ENCODE measurements at regions not wholly inside any gene's neighbourhood (a gene's known extent, or its start where the extent isn't known, plus 50 kb on each side); places are given as distances from the start of the nearest gene placed in this dataset.

DNA sequence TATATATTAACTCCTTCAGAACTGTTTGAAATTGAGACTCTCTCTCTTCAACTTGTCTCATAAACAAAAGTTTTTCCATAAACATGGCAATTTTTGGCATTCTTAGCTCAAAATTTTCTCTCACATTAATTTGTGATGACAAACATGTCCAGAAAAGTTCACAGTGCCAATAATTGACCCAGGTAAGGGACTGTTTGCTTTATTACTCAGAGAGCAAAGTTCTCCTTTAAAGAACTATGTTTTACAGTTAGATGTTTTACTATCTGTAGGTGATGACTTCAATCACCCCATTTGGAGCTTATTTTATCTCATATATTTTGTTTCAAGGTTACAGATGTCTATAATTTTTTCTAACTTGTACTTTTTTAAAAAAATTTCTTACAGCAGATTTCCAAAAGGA lies 855.6 kb downstream of the SLC16A7 start:
- Histone ChIP-seq H3K4me3 (ENCODE audit: control insufficient read depth in 2 of 3, extremely low read depth in 1 of 3, insufficient read depth in 2 of 3, low read depth in 1 of 3, low read length in 3 of 3) (no peak overlapping the region), H3K9me3 (ENCODE audit: control insufficient read depth, low read depth, low read length) (no peaks in the 10 kb centered on the region), H3K27ac (ENCODE audit: control insufficient read depth, insufficient read depth, low read length) (no peak overlapping the region), H2AFZ (ENCODE audit: control insufficient read depth, low read length) (no peak overlapping the region), H4K20me1 (ENCODE audit: control insufficient read depth, extremely low read depth, insufficient read depth, low read length) (no peaks in the 10 kb centered on the region), H3K27me3 (ENCODE audit: control insufficient read depth, extremely low read depth, insufficient read depth, low read length) (no peaks in the 10 kb centered on the region), H3K4me2 (ENCODE audit: control insufficient read depth, extremely low read depth, insufficient read depth, low read depth, low read length) (no peak overlapping the region), H3K9ac (ENCODE audit: control insufficient read depth, extremely low read depth, insufficient read depth, low read length) (no peak overlapping the region), H3K79me2 (ENCODE audit: control insufficient read depth, insufficient read depth, low read length) (no peaks in the 10 kb centered on the region), H3K36me3 (ENCODE audit: control insufficient read depth in 2 of 2, extremely low read depth in 1 of 2, insufficient read depth in 2 of 2, low read length in 2 of 2) (no peaks in the 10 kb centered on the region), H3K4me1 (ENCODE audit: control insufficient read depth, extremely low read depth, insufficient read depth, low read length) (no peaks in the 10 kb centered on the region), H3K9me1 (ENCODE audit: control insufficient read depth, extremely low read depth, insufficient read depth, low read length) (no peaks in the 10 kb centered on the region)
- dilution Hi-C loops (cut with MboI; ENCODE audit: extremely low pct_ligation_motif_present, low sequenced_read_pairs), result no loop called here
- DNase-seq (ENCODE audit: low read depth, low spot score) (no peak), FAIRE-seq (no peak)
- no peak for TF ChIP-seq EZH2 (IDR thresholded peaks at IDR 0.05; ENCODE audit: low read length)
- TF ChIP-seq, protein P1, sequence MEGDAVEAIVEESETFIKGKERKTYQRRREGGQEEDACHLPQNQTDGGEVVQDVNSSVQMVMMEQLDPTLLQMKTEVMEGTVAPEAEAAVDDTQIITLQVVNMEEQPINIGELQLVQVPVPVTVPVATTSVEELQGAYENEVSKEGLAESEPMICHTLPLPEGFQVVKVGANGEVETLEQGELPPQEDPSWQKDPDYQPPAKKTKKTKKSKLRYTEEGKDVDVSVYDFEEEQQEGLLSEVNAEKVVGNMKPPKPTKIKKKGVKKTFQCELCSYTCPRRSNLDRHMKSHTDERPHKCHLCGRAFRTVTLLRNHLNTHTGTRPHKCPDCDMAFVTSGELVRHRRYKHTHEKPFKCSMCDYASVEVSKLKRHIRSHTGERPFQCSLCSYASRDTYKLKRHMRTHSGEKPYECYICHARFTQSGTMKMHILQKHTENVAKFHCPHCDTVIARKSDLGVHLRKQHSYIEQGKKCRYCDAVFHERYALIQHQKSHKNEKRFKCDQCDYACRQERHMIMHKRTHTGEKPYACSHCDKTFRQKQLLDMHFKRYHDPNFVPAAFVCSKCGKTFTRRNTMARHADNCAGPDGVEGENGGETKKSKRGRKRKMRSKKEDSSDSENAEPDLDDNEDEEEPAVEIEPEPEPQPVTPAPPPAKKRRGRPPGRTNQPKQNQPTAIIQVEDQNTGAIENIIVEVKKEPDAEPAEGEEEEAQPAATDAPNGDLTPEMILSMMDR (optimal IDR thresholded peaks at IDR 0.05 in 1 of 3, IDR thresholded peaks at IDR 0.05 in 1 of 3, conservative IDR thresholded peaks at IDR 0.05 in 1 of 3; ENCODE audit: extremely low read depth in 1 of 3, insufficient read depth in 2 of 3, low read length in 3 of 3), result no peak

DNA sequence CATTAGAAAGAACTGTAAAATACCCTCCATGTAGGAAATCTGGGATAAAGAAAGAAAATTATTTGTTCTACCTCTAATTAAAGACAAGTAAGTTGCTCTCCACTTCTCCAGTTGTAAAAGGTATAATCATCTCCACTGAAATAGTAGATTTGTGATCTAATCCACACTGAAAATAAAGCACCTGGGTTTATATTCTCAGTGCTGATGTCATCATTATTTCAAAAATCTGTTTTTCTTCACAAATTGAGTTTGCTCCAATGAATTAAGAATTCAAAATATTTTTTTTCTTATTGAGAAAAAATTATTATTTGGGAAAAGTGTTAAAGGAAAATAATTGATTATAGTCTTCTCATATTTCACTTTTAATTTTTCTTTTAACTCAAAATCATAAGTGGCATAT lies 869.2 kb downstream of the SLC16A7 start:
- H3K4me2 ChIP-seq (ENCODE audit: control insufficient read depth, extremely low read depth, insufficient read depth, low read depth, low read length), result no peak overlapping the region
- H3K4me3 ChIP-seq (ENCODE audit: control insufficient read depth in 2 of 3, extremely low read depth in 1 of 3, insufficient read depth in 2 of 3, low read depth in 1 of 3, low read length in 3 of 3), result no peak overlapping the region
- H4K20me1 ChIP-seq (ENCODE audit: control insufficient read depth, extremely low read depth, insufficient read depth, low read length), result no peaks in the 10 kb centered on the region
- H3K4me1 ChIP-seq (ENCODE audit: control insufficient read depth, extremely low read depth, insufficient read depth, low read length), result no peaks in the 10 kb centered on the region
- H3K27me3 ChIP-seq (ENCODE audit: control insufficient read depth, extremely low read depth, insufficient read depth, low read length), result no peaks in the 10 kb centered on the region
- FAIRE-seq (no peak), DNase-seq (ENCODE audit: low read depth, low spot score) (no peak)
- no peak overlapping the region for H3K9ac ChIP-seq (ENCODE audit: control insufficient read depth, extremely low read depth, insufficient read depth, low read length)
- H3K27ac ChIP-seq (ENCODE audit: control insufficient read depth, insufficient read depth, low read length), result no peak overlapping the region
- TF ChIP-seq, protein P1 (optimal IDR thresholded peaks at IDR 0.05 in 1 of 3, IDR thresholded peaks at IDR 0.05 in 1 of 3, conservative IDR thresholded peaks at IDR 0.05 in 1 of 3; ENCODE audit: extremely low read depth in 1 of 3, insufficient read depth in 2 of 3, low read length in 3 of 3), result no peak
- no peak for TF ChIP-seq EZH2 (IDR thresholded peaks at IDR 0.05; ENCODE audit: low read length)
- dilution Hi-C loops (cut with MboI; ENCODE audit: extremely low pct_ligation_motif_present, low sequenced_read_pairs), result no loop called here
- no peaks in the 10 kb centered on the region for H3K79me2 ChIP-seq (ENCODE audit: control insufficient read depth, insufficient read depth, low read length)
- H3K36me3 ChIP-seq (ENCODE audit: control insufficient read depth in 2 of 2, extremely low read depth in 1 of 2, insufficient read depth in 2 of 2, low read length in 2 of 2), result no peaks in the 10 kb centered on the region
- no peaks in the 10 kb centered on the region for H3K9me1 ChIP-seq (ENCODE audit: control insufficient read depth, extremely low read depth, insufficient read depth, low read length)
- no peaks in the 10 kb centered on the region for H3K9me3 ChIP-seq (ENCODE audit: control insufficient read depth, low read depth, low read length)
- no peak overlapping the region for H2AFZ ChIP-seq (ENCODE audit: control insufficient read depth, low read length)
